Glutamatergic neuron (in vitro differentiated cells): ENCODE measurements at regions not wholly inside any gene's neighbourhood (a gene's known extent, or its start where the extent isn't known, plus 50 kb on each side); places are given as distances from the start of the nearest gene placed in this dataset.

Experiments used
- DNase-seq: peaks from one replicate; pipeline ENCODE4 v3.0.0; 2022
- H3K27ac Mint-ChIP-seq: one replicate; pipeline ENCODE4 v1.8.0; 2020; ENCODE audit warnings: mild to moderate bottlenecking, mixed read lengths, inconsistent platforms; ENCODE audit not compliant: unreplicated experiment
- H3K27me3 Mint-ChIP-seq: one replicate; pipeline ENCODE4 v1.8.0; 2020; ENCODE audit warnings: mild to moderate bottlenecking, moderate library complexity, mixed read lengths, inconsistent platforms; ENCODE audit not compliant: unreplicated experiment
- H3K36me3 Mint-ChIP-seq: one replicate; pipeline ENCODE4 v1.8.0; 2020; ENCODE audit warnings: mild to moderate bottlenecking, mixed read lengths, inconsistent platforms; ENCODE audit not compliant: unreplicated experiment
- H3K4me1 Mint-ChIP-seq: one replicate; pipeline ENCODE4 v1.8.0; 2020; ENCODE audit warnings: mild to moderate bottlenecking, low read depth, mixed read lengths, inconsistent platforms; ENCODE audit not compliant: unreplicated experiment
- H3K4me3 Mint-ChIP-seq: one replicate; pipeline ENCODE4 v1.8.0; 2020; ENCODE audit warnings: mild to moderate bottlenecking, mixed read lengths, inconsistent platforms; ENCODE audit not compliant: unreplicated experiment
- H3K9me3 Mint-ChIP-seq: one replicate; pipeline ENCODE4 v1.8.0; 2020; ENCODE audit warnings: mild to moderate bottlenecking, moderate library complexity, mixed read lengths, inconsistent platforms; ENCODE audit not compliant: unreplicated experiment
- TF ChIP-seq, protein P1 (sequence below): fragments of 200-600 bp; sonication (generic); IDR thresholded peaks from one replicate; pipeline ENCODE4 v1.5.0; 2021; ENCODE audit not compliant: partially characterized antibody, unreplicated experiment

DNA sequence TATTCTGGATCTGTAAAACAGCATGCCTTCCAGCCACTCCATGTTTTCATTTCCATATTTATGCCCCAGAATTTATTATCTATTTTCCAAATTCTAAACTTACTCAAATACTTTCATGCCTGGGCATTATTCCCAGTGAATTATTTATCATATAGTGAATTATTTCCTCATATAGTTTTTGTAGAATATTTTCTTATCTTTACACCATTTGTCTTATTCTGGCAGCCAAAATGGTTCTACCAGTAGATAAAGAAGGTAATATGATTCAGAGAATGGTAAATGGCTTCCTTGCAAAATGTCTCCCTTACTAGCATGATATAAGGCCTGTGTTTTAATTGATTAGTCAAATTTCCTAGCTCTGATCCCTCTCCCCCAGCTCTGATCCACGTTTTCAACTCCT, 305.8 kb downstream of the SPRY2 start:
- no peaks in the 10 kb centered on the region for H3K27me3 Mint-ChIP-seq

GRCh38 chr13:80033951-80034350, 307.0 kb downstream of the SPRY2 start:
- no peaks in the 10 kb centered on the region for H3K27me3 Mint-ChIP-seq
- no peak overlapping the region for H3K4me3 Mint-ChIP-seq
- TF ChIP-seq, protein P1, sequence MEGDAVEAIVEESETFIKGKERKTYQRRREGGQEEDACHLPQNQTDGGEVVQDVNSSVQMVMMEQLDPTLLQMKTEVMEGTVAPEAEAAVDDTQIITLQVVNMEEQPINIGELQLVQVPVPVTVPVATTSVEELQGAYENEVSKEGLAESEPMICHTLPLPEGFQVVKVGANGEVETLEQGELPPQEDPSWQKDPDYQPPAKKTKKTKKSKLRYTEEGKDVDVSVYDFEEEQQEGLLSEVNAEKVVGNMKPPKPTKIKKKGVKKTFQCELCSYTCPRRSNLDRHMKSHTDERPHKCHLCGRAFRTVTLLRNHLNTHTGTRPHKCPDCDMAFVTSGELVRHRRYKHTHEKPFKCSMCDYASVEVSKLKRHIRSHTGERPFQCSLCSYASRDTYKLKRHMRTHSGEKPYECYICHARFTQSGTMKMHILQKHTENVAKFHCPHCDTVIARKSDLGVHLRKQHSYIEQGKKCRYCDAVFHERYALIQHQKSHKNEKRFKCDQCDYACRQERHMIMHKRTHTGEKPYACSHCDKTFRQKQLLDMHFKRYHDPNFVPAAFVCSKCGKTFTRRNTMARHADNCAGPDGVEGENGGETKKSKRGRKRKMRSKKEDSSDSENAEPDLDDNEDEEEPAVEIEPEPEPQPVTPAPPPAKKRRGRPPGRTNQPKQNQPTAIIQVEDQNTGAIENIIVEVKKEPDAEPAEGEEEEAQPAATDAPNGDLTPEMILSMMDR, result no peak
- H3K4me1 Mint-ChIP-seq, result peaks cover 3% of the 10 kb centered on the region
- DNase-seq, result no peak
- H3K36me3 Mint-ChIP-seq, result no peaks in the 10 kb centered on the region
- H3K9me3 Mint-ChIP-seq, result no peaks in the 10 kb centered on the region
- no peak overlapping the region for H3K27ac Mint-ChIP-seq

More for the DNA sequence above, 305.8 kb downstream of the SPRY2 start:
- Mint-ChIP-seq H3K27ac (no peak overlapping the region), H3K4me1 (peaks cover 1% of the 10 kb centered on the region), H3K4me3 (no peak overlapping the region), H3K36me3 (no peaks in the 10 kb centered on the region), H3K9me3 (no peaks in the 10 kb centered on the region)
- TF ChIP-seq, protein P1, result no peak
- DNase-seq, result no peak

GRCh38 chr13:80033286-80033685, 307.6 kb downstream of the SPRY2 start:
- no peaks in the 10 kb centered on the region for H3K27me3 Mint-ChIP-seq
- H3K36me3 Mint-ChIP-seq, result no peaks in the 10 kb centered on the region
- H3K4me1 Mint-ChIP-seq, result peaks cover 3% of the 10 kb centered on the region
- TF ChIP-seq, protein P1, result no peak
- H3K4me3 Mint-ChIP-seq, result no peak overlapping the region
- H3K27ac Mint-ChIP-seq, result no peak overlapping the region
- H3K9me3 Mint-ChIP-seq, result no peaks in the 10 kb centered on the region
- no peak for DNase-seq

- TF ChIP-seq, protein P1, result no peak
- Mint-ChIP-seq H3K4me1 (peaks cover 3% of the 10 kb centered on the region), H3K36me3 (no peaks in the 10 kb centered on the region), H3K9me3 (no peaks in the 10 kb centered on the region), H3K4me3 (no peak overlapping the region), H3K27ac (no peak overlapping the region), H3K27me3 (no peaks in the 10 kb centered on the region)
- DNase-seq, result peak; percentile 17
These were observed 310.4 kb downstream of the SPRY2 start for GRCh38 chr13:80030491-80030890.

- peaks cover 3% of the 10 kb centered on the region for H3K4me1 Mint-ChIP-seq
- DNase-seq, result peak; percentile 15
- TF ChIP-seq, protein P1, result no peak
- no peaks in the 10 kb centered on the region for H3K36me3 Mint-ChIP-seq
- H3K4me3 Mint-ChIP-seq, result no peak overlapping the region
- H3K9me3 Mint-ChIP-seq, result no peaks in the 10 kb centered on the region
- no peaks in the 10 kb centered on the region for H3K27me3 Mint-ChIP-seq
- peak overlapping the region; percentile 36 for H3K27ac Mint-ChIP-seq
These were observed 311.8 kb downstream of the SPRY2 start for GRCh38 chr13:80029170-80029569.
